Endodermal cell (in vitro differentiated cells): ENCODE measurements at regions not wholly inside any gene's neighbourhood (a gene's known extent, or its start where the extent isn't known, plus 50 kb on each side); places are given as distances from the start of the nearest gene placed in this dataset.
"Not testable (repeated sequence)": the region's sequence is repeated elsewhere in the genome, so short reads cannot be mapped to it uniquely, and the experiment has no call there.

Source experiments
- DNase-seq: peaks from one replicate; pipeline ENCODE4 v3.0.0-alpha.2; 2017
- H3K27ac ChIP-seq: 2 replicates; pipeline ENCODE4 v1.5.1; 2013; ENCODE audit warnings: mild to moderate bottlenecking, low read depth, low read length, moderate library complexity
- H3K27me3 ChIP-seq: 2 replicates; pipeline ENCODE4 v1.6.1; 2013; ENCODE audit warnings: mild to moderate bottlenecking, low read length, moderate library complexity; ENCODE audit not compliant: insufficient read depth, control insufficient read depth, poor library complexity, severe bottlenecking
- H3K36me3 ChIP-seq: 2 replicates; pipeline ENCODE4 v1.7.0; 2013; ENCODE audit warnings: mild to moderate bottlenecking, low read length, moderate library complexity; ENCODE audit not compliant: control insufficient read depth, insufficient read depth
- H3K4me1 ChIP-seq: one replicate; pipeline ENCODE4 v1.7.0; 2013; ENCODE audit warnings: low read length; ENCODE audit not compliant: control insufficient read depth, insufficient read depth
- H3K4me3 ChIP-seq: 2 replicates; pipeline ENCODE4 v1.5.1; 2013; ENCODE audit warnings: mild to moderate bottlenecking, low read length, moderate library complexity
- H3K9ac ChIP-seq: 2 replicates; pipeline ENCODE4 v1.6.1; 2013; ENCODE audit warnings: mild to moderate bottlenecking, low read length, moderate library complexity; ENCODE audit not compliant: poor library complexity, severe bottlenecking; ENCODE audit errors: extremely low read depth
- H3K9me3 ChIP-seq: 2 replicates; pipeline ENCODE4 v1.6.1; 2013; ENCODE audit warnings: mild to moderate bottlenecking, low read length, moderate library complexity; ENCODE audit not compliant: control insufficient read depth
- H3K27ac Mint-ChIP-seq: 2 replicates; pipeline ENCODE4 v1.8.0; 2020; ENCODE audit warnings: mixed read lengths
- H3K27me3 Mint-ChIP-seq: 2 replicates; pipeline ENCODE4 v1.8.0; 2021; ENCODE audit warnings: mild to moderate bottlenecking, mixed read lengths; ENCODE audit not compliant: insufficient read depth
- H3K36me3 Mint-ChIP-seq: 2 replicates; pipeline ENCODE4 v1.8.0; 2020; ENCODE audit warnings: low read depth, mixed read lengths
- H3K4me1 Mint-ChIP-seq: 2 replicates; pipeline ENCODE4 v1.8.0; 2020; ENCODE audit warnings: mixed read lengths
- H3K4me3 Mint-ChIP-seq: 2 replicates; pipeline ENCODE4 v1.8.0; 2020; ENCODE audit warnings: mild to moderate bottlenecking, moderate library complexity, mixed read lengths
- H3K9me3 Mint-ChIP-seq: 2 replicates; pipeline ENCODE4 v1.8.0; 2020; ENCODE audit warnings: mild to moderate bottlenecking, mixed read lengths
- CTCF ChIP-seq: fragments of 200-600 bp; sonication (generic); conservative IDR thresholded peaks from 2 replicates; pipeline ENCODE4 v1.5.0; 2021; ENCODE audit warnings: antibody characterized with exemption, mild to moderate bottlenecking
- WGBS, 2 experiments: methylation state at CpG; one replicate each; pipeline versions ENCODE4 v1.1.5 to v1.1.7; 2013; ENCODE audit warnings: missing lambda C conversion rate in 2 of 2, mixed read lengths in 1 of 2; ENCODE audit not compliant: insufficient coverage in 1 of 2, insufficient read length in 1 of 2; 5-methylcytosine and 5-hydroxymethylcytosine counted together

- Histone ChIP-seq H3K27ac (no peak overlapping the region), H3K4me3 (no peak overlapping the region), H3K9me3 (no peaks in the 10 kb centered on the region), H3K9ac (no peak overlapping the region), H3K4me1 (no peaks in the 10 kb centered on the region), H3K36me3 (no peaks in the 10 kb centered on the region), H3K27me3 (no peaks in the 10 kb centered on the region)
- no peak overlapping the region for H3K4me3 Mint-ChIP-seq
- H3K27ac Mint-ChIP-seq, result no peak overlapping the region
- WGBS, 2 experiments, result 74% methylated on average over 2 of the region's 2 CpGs; no CpG with 5 or more reads in 1 of the 2 experiments
- H3K36me3 Mint-ChIP-seq, result no peaks in the 10 kb centered on the region
- H3K4me1 Mint-ChIP-seq, result no peaks in the 10 kb centered on the region
- DNase-seq, result no peak
- H3K27me3 Mint-ChIP-seq, result no peaks in the 10 kb centered on the region
- no peak for TF ChIP-seq CTCF
- H3K9me3 Mint-ChIP-seq, result no peaks in the 10 kb centered on the region
These were observed 120.6 kb downstream of the SLITRK1 start for GRCh38 chr13:83761631-83762030.

- not testable (repeated sequence) for H3K36me3 ChIP-seq, H3K4me3 ChIP-seq, H3K9me3 ChIP-seq, H3K9ac ChIP-seq, H3K27me3 ChIP-seq, H3K36me3 Mint-ChIP-seq, H3K27ac Mint-ChIP-seq, H3K4me1 Mint-ChIP-seq, H3K9me3 Mint-ChIP-seq, H3K4me1 ChIP-seq, DNase-seq, H3K27me3 Mint-ChIP-seq, H3K27ac ChIP-seq, H3K4me3 Mint-ChIP-seq
- 92% methylated on average over 2 of the region's 2 CpGs for WGBS, 2 experiments
These were observed 127.1 kb downstream of the SLITRK1 start for GRCh38 chr13:83755210-83755609.

GRCh38 chr13:83753912-83754624, 128.2 kb downstream of the SLITRK1 start:
- Mint-ChIP-seq H3K9me3 (peaks cover 3% of the 10 kb centered on the region), H3K4me3 (no peak overlapping the region), H3K36me3 (no peaks in the 10 kb centered on the region), H3K27me3 (no peaks in the 10 kb centered on the region), H3K4me1 (no peaks in the 10 kb centered on the region), H3K27ac (no peak overlapping the region)
- H3K4me1 ChIP-seq, result no peaks in the 10 kb centered on the region
- H3K27me3 ChIP-seq, result no peaks in the 10 kb centered on the region
- H3K4me3 ChIP-seq, result no peak overlapping the region
- no peak overlapping the region for H3K9ac ChIP-seq
- H3K9me3 ChIP-seq, result no peaks in the 10 kb centered on the region
- WGBS, 2 experiments, result 89 to 93% methylated on average over 6 to 11 of the region's 11 CpGs
- DNase-seq, result no peak
- no peak for TF ChIP-seq CTCF
- H3K36me3 ChIP-seq, result no peaks in the 10 kb centered on the region
- no peak overlapping the region for H3K27ac ChIP-seq

GRCh38 chr13:83752141-83752540, 130.1 kb downstream of the SLITRK1 start:
- H3K27me3 ChIP-seq, result no peaks in the 10 kb centered on the region
- no peak for DNase-seq
- no peak overlapping the region for H3K4me3 Mint-ChIP-seq
- H3K9ac ChIP-seq, result no peak overlapping the region
- no peaks in the 10 kb centered on the region for H3K4me1 Mint-ChIP-seq
- H3K36me3 ChIP-seq, result no peaks in the 10 kb centered on the region
- H3K4me3 ChIP-seq, result no peak overlapping the region
- TF ChIP-seq CTCF, result no peak
- peaks cover 3% of the 10 kb centered on the region for H3K9me3 Mint-ChIP-seq
- 88 to 100% methylated on average over 3 to 4 of the region's 4 CpGs for WGBS, 2 experiments
- H3K27ac Mint-ChIP-seq, result no peak overlapping the region
- H3K4me1 ChIP-seq, result no peaks in the 10 kb centered on the region
- H3K9me3 ChIP-seq, result no peaks in the 10 kb centered on the region
- no peaks in the 10 kb centered on the region for H3K36me3 Mint-ChIP-seq
- H3K27me3 Mint-ChIP-seq, result no peaks in the 10 kb centered on the region
- H3K27ac ChIP-seq, result no peak overlapping the region
